ENCODE measurements at regions not wholly inside any gene's neighbourhood (a gene's known extent, or its start where the extent isn't known, plus 50 kb on each side); places are given as distances from the start of the nearest gene placed in this dataset.

DNA sequence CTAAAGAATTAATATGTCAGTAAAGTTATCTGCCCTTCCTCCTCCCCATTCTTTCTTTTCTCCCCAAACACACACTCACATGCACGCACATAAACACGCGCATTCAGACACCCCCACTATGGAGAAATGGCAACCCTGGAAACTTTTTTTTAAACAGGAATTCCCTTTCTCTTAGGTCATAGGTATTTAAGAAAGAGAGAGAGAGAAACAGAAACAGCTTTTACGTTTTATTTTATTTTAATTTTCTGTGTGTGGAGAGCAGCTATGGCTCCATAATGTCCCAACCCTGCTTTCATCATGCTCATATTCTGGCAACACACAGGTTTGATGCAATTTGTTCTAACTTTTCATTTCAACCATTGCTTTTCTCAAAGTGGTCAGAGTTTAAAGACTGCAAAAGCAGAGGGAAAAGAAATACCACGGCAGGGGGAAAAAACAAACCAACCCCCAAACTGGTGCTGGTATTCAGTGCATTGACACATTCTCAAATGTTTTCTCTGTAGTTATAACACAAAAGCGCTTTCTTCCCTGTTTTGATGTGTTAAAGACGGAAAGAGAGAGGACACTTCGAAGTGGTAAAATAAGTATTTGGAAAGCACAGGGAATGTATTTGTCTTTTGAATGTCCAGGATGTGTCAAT lies 126.0 kb upstream of the TMEM161B start:
- DNase-seq = no peak

- DNase-seq = no peak
These were observed 125.3 kb upstream of the TMEM161B start for GRCh38 chr5:88393716-88394535.

GRCh38 chr5:88393042-88393441 lies 124.4 kb upstream of the TMEM161B start:
- DNase-seq = no peak

GRCh38 chr5:88391991-88392390 lies 123.3 kb upstream of the TMEM161B start:
- no peak for DNase-seq

DNA sequence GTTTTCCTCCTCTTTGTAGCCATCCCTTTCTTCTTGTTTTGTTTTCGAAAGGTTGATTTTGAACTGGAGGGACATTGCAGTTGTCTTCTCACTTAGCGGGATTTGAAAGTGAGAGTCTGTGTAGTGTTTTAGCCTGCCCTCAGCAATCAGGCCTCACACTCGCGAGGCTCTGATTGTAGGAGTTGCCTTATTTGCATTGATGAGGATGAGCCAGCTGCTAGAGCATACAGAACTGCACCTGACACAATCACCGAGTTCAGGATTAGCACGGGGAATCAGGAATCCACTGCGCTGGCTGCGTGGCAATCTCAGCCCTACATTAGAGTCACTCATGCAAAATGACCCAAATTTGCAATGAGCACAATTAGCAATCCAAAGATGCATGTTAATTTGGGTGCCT lies 122.5 kb upstream of the TMEM161B start:
- no peak for DNase-seq

DNA sequence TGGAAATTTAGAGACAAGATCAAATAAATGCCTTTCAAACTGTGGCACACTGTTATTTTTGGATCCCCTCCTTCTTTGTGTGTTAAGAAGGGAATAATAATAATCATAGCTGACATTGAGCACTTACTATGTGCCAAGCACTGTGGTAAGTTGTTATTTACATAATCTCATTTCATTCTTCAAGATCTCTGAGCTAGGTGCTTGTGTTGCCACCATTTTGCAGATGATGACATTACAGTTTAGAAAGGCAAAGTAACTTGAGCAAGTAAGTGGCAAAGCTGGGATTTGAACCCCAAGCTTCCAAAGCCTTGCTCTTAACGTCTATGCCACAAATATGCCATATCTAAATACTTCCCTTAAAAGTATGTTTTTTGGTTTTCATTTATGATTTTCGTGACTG lies 121.8 kb upstream of the TMEM161B start:
- no peak for DNase-seq

- DNase-seq = no peak
These were observed 121.4 kb upstream of the TMEM161B start for GRCh38 chr5:88390096-88390441.

GRCh38 chr5:88389338-88390095 lies 120.9 kb upstream of the TMEM161B start:
- no peak for DNase-seq

GRCh38 chr5:88388476-88389337 lies 120.1 kb upstream of the TMEM161B start:
- DNase-seq = no peak

GRCh38 chr5:88384886-88385285 lies 116.2 kb upstream of the TMEM161B start:
- DNase-seq = no peak

GRCh38 chr5:88380332-88380731 lies 111.7 kb upstream of the TMEM161B start:
- DNase-seq = no peak

- peak; percentile 74 for DNase-seq
These were observed 109.3 kb upstream of the TMEM161B start for GRCh38 chr5:88377705-88378656.

- no peak for DNase-seq
These were observed 108.6 kb upstream of the TMEM161B start for GRCh38 chr5:88377240-88377639.

GRCh38 chr5:88376728-88377127 lies 108.1 kb upstream of the TMEM161B start:
- no peak for DNase-seq

GRCh38 chr5:88374391-88374790 lies 105.7 kb upstream of the TMEM161B start:
- peak; percentile 40 for DNase-seq

DNA sequence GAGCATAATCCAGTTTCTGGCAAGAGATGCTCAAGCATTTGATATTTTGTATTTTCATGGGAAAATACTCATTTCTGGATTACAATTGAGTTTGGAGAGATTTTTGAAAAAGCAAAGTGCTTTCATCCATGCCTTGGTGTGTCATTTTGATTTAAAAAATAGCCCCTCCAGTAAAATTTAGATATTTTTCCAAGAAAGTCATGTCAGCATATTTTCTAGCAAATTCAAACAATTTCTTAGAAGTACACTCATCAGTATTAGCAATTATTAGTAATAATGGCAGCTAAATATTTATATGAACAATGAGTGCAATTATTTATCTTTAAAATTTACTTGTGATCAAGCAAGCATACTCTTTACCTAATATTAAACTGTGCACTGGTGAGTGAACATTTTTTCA lies 102.2 kb upstream of the TMEM161B start:
- DNase-seq = no peak

- no peak for DNase-seq
These were observed 99.6 kb upstream of the TMEM161B start for GRCh38 chr5:88368201-88368600.

DNA sequence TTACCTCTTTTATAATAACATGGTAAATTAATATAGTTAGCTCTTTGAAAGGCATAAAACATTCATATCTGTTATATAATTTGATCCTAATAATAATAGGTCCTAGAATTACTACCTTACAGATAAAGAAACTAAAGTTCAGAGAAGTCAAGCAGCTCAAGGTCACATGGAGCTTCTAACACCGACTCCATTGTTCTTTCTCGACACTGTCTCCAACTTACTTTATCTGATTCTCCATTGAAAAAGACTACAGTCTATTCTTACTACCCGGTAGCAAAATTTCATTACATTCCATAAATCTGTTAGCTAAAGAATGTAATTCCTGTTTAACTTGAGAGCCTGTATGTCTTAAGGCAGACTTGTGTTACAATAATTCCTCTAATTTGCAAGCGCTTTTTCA lies 96.3 kb upstream of the TMEM161B start:
- DNase-seq = no peak

DNA sequence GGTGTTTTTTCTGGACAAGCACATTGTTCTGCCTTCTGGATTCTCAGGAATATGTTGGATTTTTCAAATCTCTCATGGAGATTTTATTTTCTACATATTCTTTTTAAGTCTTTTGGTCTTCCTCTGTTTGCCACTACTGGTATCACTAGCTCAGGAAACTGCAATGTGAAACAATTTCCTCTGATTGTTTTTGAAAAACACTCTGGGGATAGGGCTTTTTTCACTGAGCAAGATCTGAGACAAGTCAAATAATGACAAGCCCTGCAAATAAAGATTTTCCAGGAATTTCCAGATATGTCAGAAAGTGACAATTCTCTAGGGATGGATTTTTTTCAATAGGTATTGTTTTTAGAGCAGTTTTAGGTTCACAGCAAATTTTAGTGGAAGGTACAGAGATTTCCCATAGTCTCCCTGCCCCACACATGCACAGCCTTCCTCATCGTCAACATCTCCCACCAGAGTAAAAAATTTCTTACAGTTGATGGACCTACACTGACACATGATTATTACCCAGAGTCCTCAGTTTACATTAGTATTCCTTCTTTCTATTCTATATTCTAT lies 86.9 kb upstream of the TMEM161B start:
- no peak for DNase-seq

DNA sequence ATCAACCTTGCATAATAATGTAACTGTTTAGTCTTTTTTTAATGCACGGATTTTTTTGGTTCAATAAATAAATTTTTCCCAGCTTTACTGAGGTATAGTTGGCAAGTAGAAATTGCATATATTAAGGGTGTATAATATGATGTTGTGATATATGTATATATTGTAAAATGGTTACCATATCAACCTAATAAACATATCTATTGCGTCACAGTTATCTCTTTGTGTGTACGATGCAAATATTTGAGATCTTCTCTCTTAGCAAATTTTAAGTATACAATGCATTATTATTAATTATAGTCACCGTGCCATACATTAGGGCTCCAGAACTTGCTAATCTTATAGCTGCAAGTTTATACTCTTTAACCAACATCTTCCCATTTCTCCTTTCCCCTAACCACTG lies 57.2 kb upstream of the TMEM161B start:
- DNase-seq = no peak

DNA sequence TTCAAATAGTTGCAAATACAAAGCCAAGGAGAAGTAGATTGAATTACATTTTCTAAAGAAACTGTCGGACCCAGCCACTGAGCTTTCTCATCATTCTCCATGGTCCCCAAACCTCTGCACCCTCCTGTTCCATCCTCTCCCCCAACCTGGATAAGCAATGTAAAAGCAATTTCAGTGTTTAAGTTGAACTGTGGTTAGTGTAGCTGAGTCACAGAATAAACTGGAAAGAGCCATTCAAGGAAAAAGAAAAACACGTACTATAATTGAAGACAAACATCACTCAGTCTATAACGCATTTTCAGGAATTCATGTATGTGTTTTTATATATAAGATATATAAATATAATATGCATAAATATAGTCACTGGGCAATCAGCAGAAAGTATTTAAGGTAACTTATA lies 54.1 kb upstream of the TMEM161B start:
- no peak for DNase-seq
